Activated CD8-positive, alpha-beta memory T cell treated with anti-CD3 and anti-CD28 coated beads, Interleukin-2, amount 50 U/mL, for 48 hours (primary cell): ENCODE measurements at regions not wholly inside any gene's neighbourhood (a gene's known extent, or its start where the extent isn't known, plus 50 kb on each side); places are given as distances from the start of the nearest gene placed in this dataset.
"Not testable (repeated sequence)": the region's sequence is repeated elsewhere in the genome, so short reads cannot be mapped to it uniquely, and the experiment has no call there.

ENCODE experiments used
- DNase-seq: peaks from one replicate; pipeline ENCODE4 v3.0.0-alpha.2; 2020

GRCh38 chr3:28971156-28971555, 309.7 kb upstream of the RBMS3 start:
- DNase-seq: no peak

DNA sequence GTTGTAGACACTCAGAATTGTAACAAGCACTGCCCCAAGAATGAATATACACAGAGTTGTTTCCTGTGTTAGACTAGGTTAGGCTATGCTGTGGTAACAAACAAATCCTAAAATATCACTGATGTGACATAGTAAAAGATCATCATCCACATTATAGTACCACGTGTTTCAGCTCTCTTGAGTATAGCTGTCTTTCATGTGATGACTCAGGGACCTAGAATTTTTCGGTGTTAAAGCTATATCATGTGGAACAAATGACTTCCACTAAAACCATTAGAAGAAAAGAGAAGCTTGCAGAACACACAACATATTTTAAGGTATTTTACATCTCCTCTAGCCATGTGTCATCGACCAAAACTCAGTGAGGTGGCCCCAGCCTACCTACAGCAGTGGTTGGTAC, 307.9 kb upstream of the RBMS3 start:
- no peak for DNase-seq

GRCh38 chr3:28973609-28974008, 307.3 kb upstream of the RBMS3 start:
- no peak for DNase-seq

- no peak for DNase-seq
Measured at GRCh38 chr3:28978092-28978491, 302.8 kb upstream of the RBMS3 start.

DNA sequence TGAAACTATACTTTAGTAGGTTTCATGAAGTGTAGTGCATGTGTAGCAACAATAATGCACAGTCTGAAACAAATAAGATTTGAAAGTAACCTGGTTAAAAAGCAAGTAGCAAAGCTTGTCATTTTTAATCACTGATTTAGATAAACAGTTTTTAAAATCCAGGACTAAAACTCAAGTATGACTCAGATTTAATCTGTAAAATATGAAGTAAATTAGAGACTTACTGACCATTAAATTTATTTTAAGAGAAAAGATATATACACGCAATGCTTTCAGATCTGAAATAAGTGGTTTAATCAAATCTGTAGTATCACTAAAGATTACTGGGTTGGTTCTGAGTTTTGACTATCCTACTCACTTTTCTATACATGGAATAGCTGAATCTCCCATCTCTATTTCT, 300.7 kb upstream of the RBMS3 start:
- DNase-seq: no peak

DNA sequence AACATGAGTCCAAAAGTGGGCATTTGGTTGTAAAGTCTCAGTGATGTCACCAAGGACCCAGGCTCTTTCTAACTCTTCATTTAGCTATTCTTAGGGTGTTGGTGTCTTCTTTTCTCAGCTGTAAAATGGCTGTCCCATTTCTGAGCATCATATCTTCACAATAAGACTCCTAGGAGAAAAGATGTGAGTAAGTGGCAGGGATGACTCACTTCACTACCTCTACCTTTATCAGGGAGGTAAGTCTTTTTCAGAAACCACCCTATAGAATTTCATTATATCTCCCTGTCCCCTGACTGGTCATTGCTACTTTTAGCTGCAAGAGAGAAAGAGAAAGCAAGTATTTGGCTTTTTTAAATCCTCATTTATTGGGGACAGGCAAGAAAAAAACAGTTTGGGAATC, 300.2 kb upstream of the RBMS3 start:
- no peak for DNase-seq

GRCh38 chr3:28982906-28983305, 298.0 kb upstream of the RBMS3 start:
- DNase-seq: no peak

DNA sequence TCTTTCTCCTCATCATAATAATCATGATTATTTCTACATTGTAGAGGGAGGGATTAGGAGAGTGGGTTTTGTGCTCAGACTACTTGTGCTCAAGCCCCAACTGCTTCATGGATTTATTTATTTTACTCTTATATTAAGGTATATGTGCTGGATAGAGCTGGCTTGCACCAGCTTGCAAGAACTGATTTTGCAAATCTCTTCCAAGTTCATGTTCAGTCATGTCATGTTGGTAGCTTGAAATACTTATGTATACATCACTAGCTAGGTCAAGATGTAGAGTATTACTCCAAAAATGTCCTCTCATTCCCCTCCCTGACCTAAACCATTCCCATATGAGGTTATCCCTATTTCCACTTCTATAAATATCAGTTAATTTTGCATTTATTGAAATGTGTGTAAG, 293.9 kb upstream of the RBMS3 start:
- no peak for DNase-seq

DNA sequence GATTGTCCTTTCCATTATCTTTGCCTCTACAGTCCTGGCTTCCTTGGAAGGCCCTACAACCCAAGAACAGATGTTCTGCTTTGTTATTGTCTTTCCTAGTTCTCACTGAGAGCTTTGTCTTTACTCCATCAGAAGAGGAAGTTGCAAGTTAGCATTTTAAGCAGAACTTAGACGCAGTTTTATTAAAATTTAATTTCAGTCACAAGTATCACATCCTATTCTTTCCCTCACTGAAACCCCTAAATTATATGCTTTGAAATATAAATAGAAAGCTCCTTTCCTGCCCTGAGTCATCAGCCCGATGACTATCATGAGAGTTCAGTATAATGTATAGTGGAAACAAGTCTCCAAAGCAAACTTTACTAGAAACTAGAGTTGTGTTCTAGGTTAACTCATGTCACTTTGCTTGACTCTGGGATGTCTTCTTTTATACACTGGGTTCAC, 291.2 kb upstream of the RBMS3 start:
- DNase-seq: no peak

GRCh38 chr3:28994161-28994905, 286.5 kb upstream of the RBMS3 start:
- DNase-seq: no peak

DNA sequence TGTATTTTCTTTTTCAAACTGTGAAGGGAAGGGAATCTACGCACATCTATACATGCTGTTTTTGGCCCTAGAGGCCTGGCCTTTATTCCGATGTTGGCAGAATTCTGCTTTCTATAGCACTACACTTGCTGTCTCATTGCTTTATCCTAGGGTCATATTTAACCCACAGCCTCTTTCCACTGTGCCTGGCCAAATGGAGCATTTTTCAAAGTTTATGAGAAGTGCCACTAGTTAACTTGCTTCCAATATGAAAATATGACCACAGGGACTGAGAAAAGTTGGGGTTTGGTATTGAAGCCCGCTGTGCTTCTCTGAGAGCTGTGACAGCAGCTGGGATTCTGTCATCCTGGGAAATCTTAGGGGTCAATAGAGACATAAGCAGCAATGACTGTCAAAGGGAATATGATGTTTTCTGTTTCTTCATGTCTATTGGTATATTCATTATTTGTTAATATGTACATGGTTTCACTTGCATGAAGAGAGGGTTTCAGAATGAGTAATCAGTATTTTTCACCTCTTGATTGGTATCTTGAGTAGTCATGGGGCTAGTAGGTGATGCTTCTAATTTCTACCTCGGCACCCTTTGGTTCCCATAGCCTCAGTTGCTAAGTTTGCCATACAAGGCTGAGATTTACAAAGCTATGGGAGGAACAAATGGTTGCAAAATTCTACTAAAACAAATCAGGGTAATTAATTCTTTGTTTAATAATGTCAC, 275.8 kb upstream of the RBMS3 start:
- DNase-seq: no peak

DNA sequence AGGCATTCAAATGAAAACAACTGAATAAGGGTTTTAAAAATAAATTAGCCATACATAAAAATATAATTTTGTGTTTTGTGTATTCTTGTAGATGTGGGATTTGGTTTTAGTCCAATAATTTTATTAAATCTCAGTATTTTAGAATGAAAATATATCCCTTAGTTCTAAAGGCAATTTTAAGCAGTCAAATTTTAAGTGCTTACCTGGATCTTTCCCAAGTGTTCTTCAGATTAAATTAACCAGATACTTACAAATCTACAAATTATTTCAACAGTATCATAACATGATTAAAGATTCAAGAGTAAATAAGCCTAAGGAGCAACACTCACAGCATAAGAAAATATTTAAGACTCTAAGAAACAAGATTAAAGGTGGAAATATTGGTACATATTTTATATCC, 275.0 kb upstream of the RBMS3 start:
- no peak for DNase-seq

DNA sequence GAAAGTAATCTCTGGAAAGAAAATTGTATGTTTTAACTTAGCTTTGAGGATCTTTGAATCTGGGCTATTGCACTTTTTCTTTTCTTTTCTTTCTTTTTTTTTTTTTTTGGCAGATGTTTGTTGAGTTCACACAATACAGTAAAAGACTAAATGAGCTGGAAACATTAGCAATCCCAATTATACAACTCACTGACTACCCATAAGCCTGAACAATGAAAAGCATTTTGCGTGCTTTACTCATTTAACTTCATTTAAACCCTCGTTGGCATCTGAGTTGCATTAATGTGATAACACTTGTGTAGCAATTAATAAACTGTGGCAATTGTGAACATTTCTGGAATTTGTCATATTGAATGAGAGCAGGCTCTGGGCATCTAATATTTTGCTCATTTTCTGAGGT, 269.4 kb upstream of the RBMS3 start:
- no peak for DNase-seq

DNA sequence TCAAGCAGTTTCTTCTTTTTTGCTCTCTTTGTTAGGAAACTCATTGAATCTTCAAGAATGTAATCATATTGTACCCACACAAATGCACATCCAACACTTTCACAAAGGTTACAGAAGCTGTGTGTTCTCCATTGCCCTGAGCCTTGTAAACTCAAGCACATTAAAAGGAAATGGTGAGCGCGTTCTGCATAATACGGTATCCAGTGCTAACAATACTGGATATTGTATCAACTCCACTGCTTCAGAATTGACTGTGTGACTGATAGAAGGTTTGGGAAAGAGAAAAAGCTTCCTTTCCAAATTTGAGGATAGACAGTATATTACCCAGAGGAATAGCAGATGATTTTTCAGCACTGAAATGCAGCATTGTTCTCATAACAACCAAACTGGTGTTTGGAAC, 268.9 kb upstream of the RBMS3 start:
- no peak for DNase-seq

GRCh38 chr3:29022976-29023375, 257.9 kb upstream of the RBMS3 start:
- DNase-seq: no peak

- no peak for DNase-seq
Measured at GRCh38 chr3:29026286-29026685, 254.6 kb upstream of the RBMS3 start.

- no peak for DNase-seq
Measured at GRCh38 chr3:29026959-29027358, 253.9 kb upstream of the RBMS3 start.

DNA sequence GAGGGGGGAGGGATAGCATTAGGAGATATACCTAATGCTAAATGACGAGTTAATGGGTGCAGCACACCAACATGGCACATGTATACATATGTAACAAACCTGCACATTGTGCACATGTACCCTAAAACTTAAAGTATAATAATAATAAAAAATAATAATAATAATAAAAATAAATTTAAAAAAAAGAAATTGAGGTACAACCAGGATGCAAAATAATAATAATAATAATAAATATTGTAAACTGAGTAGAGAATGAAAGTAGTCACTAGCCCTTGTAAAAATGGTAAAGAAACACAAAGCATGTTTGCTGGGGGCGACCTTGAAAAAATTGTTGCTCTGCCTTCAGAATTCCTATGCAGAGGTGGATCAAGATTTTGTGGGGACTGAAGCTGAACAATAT, 249.7 kb upstream of the RBMS3 start:
- DNase-seq: not testable (repeated sequence)

DNA sequence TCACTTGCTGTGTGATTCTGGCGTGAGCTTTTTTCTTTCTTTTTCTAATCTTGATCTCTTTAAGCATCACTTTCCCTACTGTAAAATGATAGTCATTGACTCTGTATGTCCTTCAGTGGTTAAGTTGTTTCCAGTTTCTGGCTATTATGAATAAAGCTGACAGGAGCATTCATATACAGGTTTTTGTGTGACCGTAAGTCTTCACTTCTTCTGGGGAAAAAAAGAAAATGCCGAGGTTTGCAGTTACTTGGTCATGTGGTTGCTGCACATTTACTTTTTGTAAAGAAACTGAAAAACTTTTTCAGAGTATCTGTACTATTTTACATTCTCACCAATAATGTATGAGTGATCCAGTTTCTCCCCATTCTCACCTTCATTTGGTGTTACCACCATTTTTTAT, 247.4 kb upstream of the RBMS3 start:
- DNase-seq: no peak

GRCh38 chr3:29050155-29050554, 230.7 kb upstream of the RBMS3 start:
- no peak for DNase-seq

DNA sequence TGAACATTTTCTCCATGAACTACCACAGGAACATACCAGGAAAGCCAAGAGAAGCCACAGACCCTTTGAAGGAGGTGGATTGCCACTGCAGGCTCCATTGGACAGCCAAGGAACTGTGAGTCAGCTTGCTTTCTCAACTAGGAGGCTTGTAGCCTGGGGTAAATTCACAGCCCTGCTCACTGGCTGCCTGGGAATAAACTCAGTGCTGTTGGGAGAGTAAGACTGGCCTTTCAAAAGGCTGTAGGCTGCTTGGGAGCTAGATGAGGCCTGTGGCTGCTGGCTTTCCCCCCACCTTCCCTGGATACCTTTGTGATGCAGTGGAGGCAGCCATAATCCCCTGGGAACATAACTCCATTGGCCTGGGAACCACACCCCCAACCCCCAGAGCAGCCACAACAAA, 223.5 kb upstream of the RBMS3 start:
- no peak for DNase-seq

DNA sequence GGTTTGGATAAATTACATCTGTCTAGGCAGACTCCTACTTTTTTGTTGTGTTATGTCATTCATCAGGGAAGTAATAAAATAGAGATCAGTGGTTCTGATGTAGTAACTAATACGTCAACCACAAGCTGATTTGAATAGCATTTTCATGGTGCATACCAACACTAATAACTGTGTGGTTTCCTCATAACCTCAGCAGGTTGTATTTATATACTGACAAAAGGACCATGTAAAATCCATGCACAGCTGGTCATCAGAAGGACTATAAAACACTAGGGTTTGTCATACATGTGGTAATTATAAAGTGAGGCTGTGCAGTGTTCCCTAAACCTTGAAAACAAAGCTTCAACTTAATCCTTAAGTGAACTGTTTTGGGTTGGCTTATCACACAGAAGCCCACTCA, 216.8 kb upstream of the RBMS3 start:
- DNase-seq: no peak

GRCh38 chr3:29065211-29065785, 215.6 kb upstream of the RBMS3 start:
- no peak for DNase-seq

DNA sequence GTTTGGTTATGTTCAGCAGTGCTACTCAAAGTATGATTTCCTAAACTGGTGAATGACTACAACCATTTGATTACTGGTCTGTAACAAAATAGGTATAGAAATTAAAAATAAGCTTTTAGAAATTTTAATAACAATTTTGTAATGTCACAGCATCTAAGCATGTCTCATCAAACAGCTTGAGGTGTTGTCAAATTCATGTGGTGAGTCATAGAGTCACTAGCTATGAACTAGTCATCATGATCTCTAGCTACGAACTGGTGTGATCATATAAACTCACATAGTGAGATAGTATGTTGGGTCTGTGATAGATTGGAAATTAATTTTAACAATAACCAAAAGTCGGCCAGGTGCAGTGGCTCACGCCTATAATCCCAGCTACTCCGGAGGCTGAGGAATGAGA, 213.9 kb upstream of the RBMS3 start:
- no peak for DNase-seq
